ENCODE measurements at regions not wholly inside any gene's neighbourhood (a gene's known extent, or its start where the extent isn't known, plus 50 kb on each side); places are given as distances from the start of the nearest gene placed in this dataset.

GRCh38 chr9:135240871-135241311 lies 153.4 kb downstream of the OLFM1 start:
- no peak for DNase-seq

GRCh38 chr9:135241381-135242048 lies 154.0 kb downstream of the OLFM1 start:
- DNase-seq: no peak

- DNase-seq: no peak
Measured at GRCh38 chr9:135242049-135242396, 154.6 kb downstream of the OLFM1 start.

DNA sequence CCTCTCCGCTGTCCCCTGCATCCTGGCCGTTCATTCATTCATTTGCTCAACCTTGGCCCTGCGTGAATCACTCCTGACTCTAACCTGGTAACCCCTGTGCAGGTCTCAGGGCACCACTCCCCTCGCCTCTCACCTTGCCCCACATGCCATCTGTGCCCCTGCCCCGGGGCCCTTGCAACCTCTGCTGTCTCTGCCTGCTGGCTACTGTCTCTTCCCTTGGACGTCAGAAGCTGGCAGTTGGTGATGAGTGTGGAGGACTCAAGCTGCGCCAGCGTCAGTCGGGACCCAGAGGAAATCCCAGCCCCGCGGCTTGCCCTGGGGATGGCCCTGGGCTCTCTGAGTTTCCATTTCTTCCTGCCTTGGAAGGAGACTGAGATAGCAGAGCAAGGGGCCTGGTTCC lies 154.9 kb downstream of the OLFM1 start:
- DNase-seq: no peak

DNA sequence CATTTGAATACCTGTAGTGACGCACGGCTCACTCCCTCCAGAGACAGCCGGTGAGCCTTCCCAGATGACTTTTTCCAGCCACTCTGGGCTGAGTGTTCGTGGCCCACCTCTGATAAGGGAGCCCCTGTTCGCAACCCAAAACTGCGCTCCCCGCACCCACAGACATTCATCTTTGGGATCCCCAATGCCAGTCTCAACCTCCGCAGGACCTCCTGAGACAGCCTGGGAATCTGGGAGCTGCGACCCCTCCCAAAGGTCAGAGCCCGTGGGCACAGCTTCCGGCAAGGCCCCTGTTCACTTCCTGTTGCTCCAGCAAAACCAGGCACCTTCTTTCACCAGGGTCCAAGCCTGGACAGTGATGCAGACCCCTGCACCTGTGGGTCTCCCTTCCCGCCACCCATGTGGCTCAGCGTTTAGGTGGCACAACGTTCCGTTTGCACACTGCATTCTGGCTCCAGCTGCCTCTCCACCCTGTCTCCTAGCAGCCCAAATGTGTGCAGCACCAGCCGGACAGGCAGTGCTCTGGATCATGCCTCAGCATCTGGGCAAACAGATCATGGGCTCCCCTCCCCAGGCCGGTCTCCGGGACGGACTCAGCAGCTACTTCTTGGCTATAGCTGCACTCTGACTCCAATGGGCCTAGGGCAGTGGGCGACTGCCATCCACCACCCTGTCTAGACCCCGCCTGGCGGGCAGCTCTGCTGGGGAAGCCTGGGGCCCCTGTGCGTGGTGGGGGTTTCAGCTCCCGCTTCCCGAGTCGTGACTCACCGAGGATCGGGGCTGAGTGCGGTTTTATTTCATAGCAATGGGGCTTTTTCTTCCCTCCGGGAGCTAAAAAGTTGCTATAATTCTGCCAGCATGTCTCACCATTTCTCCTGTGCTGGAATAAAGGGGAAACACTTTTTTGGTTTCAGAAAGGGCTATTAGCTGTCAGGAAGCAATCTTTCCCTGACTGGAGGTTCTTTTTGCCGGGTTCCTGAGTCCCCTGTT lies 156.0 kb downstream of the OLFM1 start:
- DNase-seq: no peak

GRCh38 chr9:135244271-135245221 lies 157.1 kb downstream of the OLFM1 start:
- no peak for DNase-seq

- no peak for DNase-seq
Measured at GRCh38 chr9:135245482-135246247, 158.2 kb downstream of the OLFM1 start.

DNA sequence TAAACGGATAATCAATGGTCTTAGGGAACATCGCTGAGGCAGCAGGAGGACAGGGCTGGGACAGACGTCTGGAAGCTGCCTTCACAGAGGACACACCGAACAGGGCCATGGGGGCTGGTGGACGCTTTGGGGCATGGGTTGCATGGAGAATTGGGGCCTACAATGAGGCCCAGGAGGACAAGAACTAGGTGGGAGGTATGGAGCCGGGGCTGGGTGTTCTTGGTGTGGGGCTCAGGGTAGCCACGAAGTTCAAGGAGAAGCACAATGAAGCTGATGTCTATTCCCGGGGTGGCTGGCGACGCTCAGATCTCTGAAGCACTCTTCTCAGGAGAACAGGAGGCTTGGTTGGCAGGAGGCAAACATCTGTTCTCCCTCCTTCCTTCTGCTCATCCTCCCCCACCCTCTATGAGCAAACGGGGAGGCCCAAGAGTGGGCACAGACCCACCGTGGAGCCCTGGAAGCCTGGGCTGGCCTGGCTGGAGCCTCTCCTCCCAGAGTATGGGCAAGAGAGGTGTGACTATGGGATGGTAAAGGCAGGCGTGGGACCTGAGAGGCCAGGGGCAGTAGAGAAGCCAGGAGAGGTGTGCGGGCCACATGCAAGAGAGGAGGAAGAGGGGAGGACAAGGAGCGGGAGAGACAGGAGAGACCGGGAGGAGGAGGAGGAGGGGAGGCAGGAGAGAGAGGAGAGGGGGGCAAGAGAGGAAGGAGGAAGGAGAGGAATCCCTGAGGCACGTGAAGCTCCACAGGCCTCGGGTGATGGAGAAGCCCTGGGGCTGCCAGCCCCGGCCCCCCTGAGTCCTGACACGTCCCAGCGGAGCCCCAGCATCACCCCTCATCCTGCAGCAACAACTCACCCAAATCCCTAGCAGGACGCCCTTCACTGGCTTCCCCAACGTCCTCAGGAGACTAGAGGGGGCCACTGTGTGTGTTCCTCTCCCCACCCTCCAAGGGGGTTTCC lies 159.1 kb downstream of the OLFM1 start:
- DNase-seq: no peak

DNA sequence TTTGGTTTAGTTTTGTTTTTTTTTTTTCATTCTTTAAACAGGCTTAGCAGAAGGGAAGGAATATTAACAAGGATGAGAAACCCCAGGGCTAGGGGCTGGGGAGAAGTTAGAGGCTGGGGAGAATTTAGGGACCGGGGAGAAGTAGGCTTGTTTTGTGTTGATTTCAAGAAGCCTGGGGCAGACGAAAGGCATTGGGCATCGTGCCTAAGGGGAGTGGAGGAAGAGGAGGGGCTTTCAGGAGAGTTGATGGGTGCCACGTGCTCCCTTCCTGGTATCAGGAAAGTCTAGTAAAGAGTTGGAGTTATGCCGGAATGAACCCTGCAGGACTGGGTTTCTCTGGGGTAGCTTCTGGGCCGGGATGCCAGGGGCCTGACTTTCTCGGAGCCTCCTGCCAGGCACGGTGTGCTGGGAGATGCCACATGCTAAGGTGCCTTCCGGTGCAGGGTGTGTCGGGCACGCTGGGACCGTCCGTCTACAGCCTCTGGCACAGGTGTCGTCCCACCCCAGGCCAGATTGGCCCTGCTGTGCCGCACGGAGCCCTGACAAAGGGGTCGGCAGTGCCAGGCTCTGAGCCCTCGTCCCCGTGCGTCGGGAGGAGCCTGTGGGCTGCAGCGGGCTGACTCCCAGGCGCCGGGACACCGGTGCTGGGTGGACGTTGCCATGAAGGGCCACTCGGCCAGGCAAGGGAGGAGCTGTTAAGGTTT lies 159.9 kb downstream of the OLFM1 start:
- no peak for DNase-seq

DNA sequence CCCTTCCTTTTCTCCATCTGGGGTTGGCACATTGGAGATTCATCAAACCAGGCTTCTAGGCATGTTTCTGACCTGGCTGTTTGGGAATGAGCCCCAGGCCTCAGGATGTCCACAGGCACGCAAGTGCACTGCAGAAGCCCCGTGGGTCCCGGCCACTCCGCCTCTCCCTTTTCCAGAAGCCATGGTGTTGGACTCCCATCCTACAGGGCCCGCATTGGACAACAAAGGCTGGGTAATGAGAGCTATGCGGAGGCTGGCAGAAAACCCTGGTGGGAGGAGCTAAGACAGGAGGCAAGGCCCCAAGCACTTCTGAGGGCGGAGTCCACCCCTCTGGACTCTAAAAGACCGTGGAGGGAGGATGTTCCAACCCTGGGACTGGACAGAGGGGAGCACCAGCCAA lies 160.6 kb downstream of the OLFM1 start:
- no peak for DNase-seq

- no peak for DNase-seq
Measured at GRCh38 chr9:135248721-135249120, 161.3 kb downstream of the OLFM1 start.

- DNase-seq: no peak
Measured at GRCh38 chr9:135249191-135249590, 161.7 kb downstream of the OLFM1 start.

- no peak for DNase-seq
Measured at GRCh38 chr9:135249711-135250110, 162.2 kb downstream of the OLFM1 start.

DNA sequence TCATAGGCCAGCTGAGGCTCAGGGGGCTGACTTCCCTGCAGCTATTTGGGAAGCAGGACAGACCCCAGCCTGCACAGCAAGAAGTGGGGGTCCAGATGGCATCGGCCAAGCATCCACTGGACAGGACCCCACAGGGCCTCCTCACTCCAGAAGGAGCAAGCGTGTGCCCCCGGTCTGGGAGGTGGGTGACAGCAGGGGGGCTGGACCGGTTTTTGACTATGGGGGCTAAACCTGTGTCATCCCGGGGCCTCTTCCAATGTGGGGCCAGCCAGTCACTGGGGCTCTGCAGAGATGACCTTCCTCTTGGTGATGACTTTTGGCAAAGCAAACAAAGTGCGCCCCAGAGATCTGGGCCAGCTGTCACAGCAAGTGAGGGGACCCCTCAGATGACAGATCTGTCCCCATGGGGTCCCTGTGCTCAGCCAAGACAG lies 163.9 kb downstream of the OLFM1 start:
- no peak for DNase-seq

GRCh38 chr9:135251996-135252760 lies 164.7 kb downstream of the OLFM1 start:
- no peak for DNase-seq

GRCh38 chr9:135252980-135253304 lies 165.5 kb downstream of the OLFM1 start:
- DNase-seq: no peak

- no peak for DNase-seq
Measured at GRCh38 chr9:135253305-135254004, 166.0 kb downstream of the OLFM1 start.

- no peak for DNase-seq
Measured at GRCh38 chr9:135254176-135255032, 166.9 kb downstream of the OLFM1 start.
